HG02642 (cell line): ENCODE measurements at regions not wholly inside any gene's neighbourhood (a gene's known extent, or its start where the extent isn't known, plus 50 kb on each side); places are given as distances from the start of the nearest gene placed in this dataset.
"Not testable (repeated sequence)": the region's sequence is repeated elsewhere in the genome, so short reads cannot be mapped to it uniquely, and the experiment has no call there.

Experiments used
- ATAC-seq: cut with Tn5 transposase; IDR thresholded peaks from one replicate; pipeline ENCODE4 v1.9.1; 2021; ENCODE audit warnings: mild to moderate bottlenecking; ENCODE audit not compliant: unreplicated experiment, poor library complexity

- no peak for ATAC-seq
These were observed 182.1 kb upstream of the CLNK start for GRCh38 chr4:10866666-10867065.

- no peak for ATAC-seq
These were observed 176.5 kb upstream of the CLNK start for GRCh38 chr4:10861036-10861435.

GRCh38 chr4:10856271-10856782 is 171.8 kb upstream of the CLNK start:
- no peak for ATAC-seq

GRCh38 chr4:10853196-10853595 is 168.6 kb upstream of the CLNK start:
- ATAC-seq: no peak

GRCh38 chr4:10841697-10842096 is 157.1 kb upstream of the CLNK start:
- ATAC-seq: no peak

GRCh38 chr4:10837151-10837550 is 152.6 kb upstream of the CLNK start:
- ATAC-seq: no peak

GRCh38 chr4:10832806-10833628 is 148.4 kb upstream of the CLNK start:
- no peak for ATAC-seq

GRCh38 chr4:10831727-10832408 is 147.3 kb upstream of the CLNK start:
- ATAC-seq: no peak

GRCh38 chr4:10828918-10829538 is 144.5 kb upstream of the CLNK start:
- ATAC-seq: not testable (repeated sequence)

- ATAC-seq: no peak
These were observed 137.3 kb upstream of the CLNK start for GRCh38 chr4:10821826-10822225.

- no peak for ATAC-seq
These were observed 132.0 kb upstream of the CLNK start for GRCh38 chr4:10816571-10816970.

GRCh38 chr4:10811991-10812390 is 127.4 kb upstream of the CLNK start:
- ATAC-seq: no peak

GRCh38 chr4:10810411-10810810 is 125.8 kb upstream of the CLNK start:
- no peak for ATAC-seq

- ATAC-seq: peak; percentile 77
These were observed 125.3 kb upstream of the CLNK start for GRCh38 chr4:10809905-10810304.

- ATAC-seq: no peak
These were observed 124.0 kb upstream of the CLNK start for GRCh38 chr4:10808591-10808990.

GRCh38 chr4:10806953-10807645 is 122.5 kb upstream of the CLNK start:
- no peak for ATAC-seq

GRCh38 chr4:10803713-10804343 is 119.3 kb upstream of the CLNK start:
- ATAC-seq: no peak

GRCh38 chr4:10787365-10787764 is 102.8 kb upstream of the CLNK start:
- no peak for ATAC-seq

GRCh38 chr4:10784621-10785020 is 100.1 kb upstream of the CLNK start:
- ATAC-seq: no peak

GRCh38 chr4:10783351-10783750 is 98.8 kb upstream of the CLNK start:
- no peak for ATAC-seq
